ENCODE measurements at regions not wholly inside any gene's neighbourhood (a gene's known extent, or its start where the extent isn't known, plus 50 kb on each side); places are given as distances from the start of the nearest gene placed in this dataset.

DNA sequence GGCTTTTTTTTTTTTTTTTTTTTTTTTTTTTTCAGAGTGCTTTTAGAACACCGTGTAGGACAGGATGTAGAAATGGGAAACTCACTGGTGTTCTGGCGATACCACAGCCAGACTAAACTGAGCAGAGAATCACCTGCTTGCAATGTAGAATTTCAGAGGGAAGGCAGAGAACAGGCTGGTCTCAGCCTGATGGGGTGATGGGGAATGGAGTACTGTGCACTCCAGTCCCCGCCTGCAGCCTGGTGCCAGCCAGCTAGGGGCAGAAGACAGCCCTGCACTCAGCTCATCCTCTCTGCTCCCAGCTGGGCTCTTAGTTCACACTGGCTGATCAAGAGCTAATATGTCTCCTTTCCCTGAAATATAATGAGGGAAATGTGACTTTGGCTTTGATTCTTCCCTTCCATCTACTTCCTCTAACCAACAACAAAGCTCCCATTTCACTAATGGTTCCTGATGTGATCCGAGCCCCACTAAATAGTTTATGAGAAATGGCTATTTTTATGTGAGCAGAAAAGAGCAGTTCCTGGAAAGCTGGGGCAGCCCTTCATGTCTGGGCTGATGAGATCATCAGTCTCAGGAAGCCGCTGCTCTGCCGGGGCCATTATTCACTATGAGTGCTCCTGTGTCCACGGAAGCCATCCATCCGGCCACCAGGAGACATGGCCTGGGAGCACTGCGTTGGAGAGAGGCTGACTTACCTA, 209.7 kb downstream of the GADD45G start:
- DNase-seq, result no peak

GRCh38 chr9:89815061-89815902, 210.5 kb downstream of the GADD45G start:
- no peak for DNase-seq

- DNase-seq, result no peak
These were observed 211.2 kb downstream of the GADD45G start for GRCh38 chr9:89815903-89816573.

- DNase-seq, result no peak
These were observed 212.5 kb downstream of the GADD45G start for GRCh38 chr9:89817151-89817950.

- no peak for DNase-seq
These were observed 215.5 kb downstream of the GADD45G start for GRCh38 chr9:89820337-89820736.

GRCh38 chr9:89821081-89821480, 216.3 kb downstream of the GADD45G start:
- no peak for DNase-seq

- no peak for DNase-seq
These were observed 218.2 kb downstream of the GADD45G start for GRCh38 chr9:89822996-89823395.

DNA sequence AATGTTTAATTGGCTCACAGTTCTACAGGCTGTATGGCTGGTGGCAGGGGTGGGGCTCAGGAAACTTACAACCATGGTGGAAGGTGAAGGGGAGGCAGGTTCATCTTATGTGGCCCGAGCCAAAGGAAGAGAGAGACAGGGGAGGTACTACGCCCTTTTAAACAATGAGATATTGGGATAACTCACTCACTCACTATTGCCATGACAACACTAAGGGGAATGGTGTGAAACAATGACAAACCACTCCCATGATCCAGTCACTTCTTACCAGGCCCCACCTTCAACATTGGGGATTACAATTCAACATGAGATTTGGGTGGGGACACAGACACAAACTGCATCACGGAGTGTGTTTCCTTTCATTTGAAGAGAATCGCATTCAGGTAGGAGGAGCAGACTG, 220.9 kb downstream of the GADD45G start:
- DNase-seq, result no peak

DNA sequence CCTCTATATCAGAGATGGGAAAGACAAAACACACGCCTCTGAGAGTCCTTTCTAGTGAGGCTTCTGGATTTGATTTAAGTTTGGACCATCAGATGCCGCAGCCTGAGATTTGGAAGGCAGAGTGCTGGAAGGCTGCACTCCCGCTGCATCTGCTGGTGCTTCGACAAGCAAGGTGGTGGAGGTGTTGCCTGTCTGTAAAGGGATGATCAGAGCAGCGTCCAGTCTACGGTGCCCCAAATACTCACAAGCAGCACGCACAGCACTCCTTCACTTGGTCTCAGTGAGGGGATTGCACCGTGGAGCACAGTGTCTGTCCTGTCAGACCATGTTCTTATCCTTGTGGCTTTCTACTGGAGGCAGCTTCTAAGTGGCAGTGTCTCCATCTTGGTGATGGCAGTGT, 221.4 kb downstream of the GADD45G start:
- no peak for DNase-seq

- no peak for DNase-seq
These were observed 224.5 kb downstream of the GADD45G start for GRCh38 chr9:89829346-89829745.

- DNase-seq, result no peak
These were observed 230.9 kb downstream of the GADD45G start for GRCh38 chr9:89835666-89836065.

- no peak for DNase-seq
These were observed 232.5 kb downstream of the GADD45G start for GRCh38 chr9:89837162-89837933.

- no peak for DNase-seq
These were observed 233.1 kb downstream of the GADD45G start for GRCh38 chr9:89837934-89838310.

GRCh38 chr9:89838621-89839020, 233.8 kb downstream of the GADD45G start:
- DNase-seq, result no peak

GRCh38 chr9:89839449-89839848, 234.6 kb downstream of the GADD45G start:
- no peak for DNase-seq

DNA sequence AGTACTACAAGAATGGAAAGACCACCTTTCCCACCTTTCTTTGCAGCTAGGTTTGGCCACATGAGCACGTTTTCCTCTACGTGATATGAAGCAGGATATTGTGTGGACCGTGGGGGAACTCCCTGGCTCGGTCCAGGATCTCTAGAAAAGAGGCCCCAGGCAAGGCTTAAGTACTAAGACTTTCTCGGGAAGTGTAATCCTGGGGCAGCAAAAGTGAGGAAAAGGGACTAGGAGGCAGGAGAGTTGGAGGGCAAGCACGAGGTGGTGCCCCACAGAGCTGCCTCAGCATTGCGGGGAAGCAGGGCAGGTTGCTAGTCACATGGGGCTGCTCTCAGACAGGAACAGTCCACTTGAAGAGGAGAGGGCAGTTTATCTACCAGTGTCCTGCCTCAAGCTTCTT, 235.1 kb downstream of the GADD45G start:
- no peak for DNase-seq

- DNase-seq, result no peak
These were observed 236.6 kb downstream of the GADD45G start for GRCh38 chr9:89841456-89841855.

GRCh38 chr9:89842267-89842768, 237.5 kb downstream of the GADD45G start:
- DNase-seq, result no peak

DNA sequence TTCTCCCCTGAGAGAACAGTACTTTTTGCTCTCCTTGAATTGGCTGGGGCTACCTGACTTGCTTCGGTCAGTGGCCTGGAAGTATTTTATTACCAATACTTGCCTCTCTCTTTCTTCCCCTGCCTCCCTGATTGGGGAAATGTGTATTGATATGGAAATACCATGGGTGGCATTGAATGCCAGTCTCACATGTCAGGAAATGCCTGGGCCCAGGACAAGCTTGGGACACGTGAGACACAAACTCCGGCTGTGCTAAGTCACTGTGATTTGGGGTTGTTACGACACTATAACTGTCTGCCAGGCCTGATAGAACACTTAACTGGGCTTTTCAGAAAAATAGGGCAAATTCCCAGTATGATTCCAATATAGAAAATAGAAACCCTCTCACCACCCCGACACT, 238.3 kb downstream of the GADD45G start:
- DNase-seq, result no peak

DNA sequence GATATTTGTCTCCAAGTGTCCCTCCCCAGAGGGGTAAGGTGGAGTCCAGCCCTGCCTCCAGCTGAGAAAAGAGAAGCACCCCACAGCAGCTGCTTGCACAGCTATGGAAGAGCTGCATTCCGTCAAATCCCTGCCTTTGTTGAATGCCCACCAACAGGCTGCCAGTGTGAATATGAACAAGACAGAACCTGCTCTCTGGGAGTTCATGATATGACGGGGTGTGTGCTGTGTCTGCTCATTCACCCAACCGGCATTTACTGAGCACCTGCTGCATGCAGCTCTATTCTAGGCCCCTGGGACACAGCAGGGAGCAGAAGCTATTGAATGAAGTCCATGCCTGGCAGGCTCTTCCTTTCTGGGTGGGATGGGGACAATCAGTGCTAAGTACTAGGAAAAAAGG, 238.8 kb downstream of the GADD45G start:
- DNase-seq, result no peak

- DNase-seq, result no peak
These were observed 239.3 kb downstream of the GADD45G start for GRCh38 chr9:89844075-89844474.

GRCh38 chr9:89844535-89844934, 239.7 kb downstream of the GADD45G start:
- DNase-seq, result no peak
